GM12892 (cell line): ENCODE measurements at regions not wholly inside any gene's neighbourhood (a gene's known extent, or its start where the extent isn't known, plus 50 kb on each side); places are given as distances from the start of the nearest gene placed in this dataset.
"Not testable (repeated sequence)": the region's sequence is repeated elsewhere in the genome, so short reads cannot be mapped to it uniquely, and the experiment has no call there.

Experiments
- DNase-seq: peaks from one replicate; pipeline ENCODE4 v3.0.0; 2011; ENCODE audit not compliant: insufficient read length
- FAIRE-seq: peaks from 2 replicates; lab custom pipeline; 2011; peaks lifted over from hg19 to GRCh38; lab: Jason Lieb, UNC
- POLR2A ChIP-seq: IDR thresholded peaks from 2 replicates; pipeline ENCODE4 v1.6.1; 2011; ENCODE audit warnings: low read depth, low read length, control low read depth
- POLR2AphosphoS5 ChIP-seq: IDR thresholded peaks from 2 replicates; pipeline ENCODE4 v1.6.1; 2011; ENCODE audit warnings: low read depth, low read length, control low read depth
- TAF1 ChIP-seq: IDR thresholded peaks from 2 replicates; pipeline ENCODE4 v1.6.1; 2011; ENCODE audit warnings: low read depth, mild to moderate bottlenecking, control low read depth, low read length, borderline replicate concordance

GRCh38 chrX:13955975-13956374 is 73.7 kb downstream of the GEMIN8 start:
- DNase-seq (no peak), FAIRE-seq (no peak)
- TF ChIP-seq POLR2A (no peak), TAF1 (no peak), POLR2AphosphoS5 (no peak)

- no peak for TF ChIP-seq POLR2AphosphoS5
- TF ChIP-seq TAF1 = no peak
- no peak for TF ChIP-seq POLR2A
- FAIRE-seq = no peak
- no peak for DNase-seq
Observed at GRCh38 chrX:13955095-13955647, 74.5 kb downstream of the GEMIN8 start.

GRCh38 chrX:13952581-13952980 is 77.1 kb downstream of the GEMIN8 start:
- FAIRE-seq (no peak), DNase-seq (no peak)
- TF ChIP-seq TAF1 (no peak), POLR2AphosphoS5 (no peak), POLR2A (no peak)

GRCh38 chrX:13946223-13946622 is 83.5 kb downstream of the GEMIN8 start:
- FAIRE-seq = not testable (repeated sequence)

GRCh38 chrX:13945787-13946186 is 83.9 kb downstream of the GEMIN8 start:
- not testable (repeated sequence) for DNase-seq, FAIRE-seq

More at GRCh38 chrX:13946223-13946622, 83.5 kb downstream of the GEMIN8 start:
- not testable (repeated sequence) for DNase-seq

- FAIRE-seq = no peak
- DNase-seq = no peak
- TF ChIP-seq POLR2A = no peak
- no peak for TF ChIP-seq POLR2AphosphoS5
- TF ChIP-seq TAF1 = no peak
Observed at GRCh38 chrX:13940671-13941070, 89.0 kb downstream of the GEMIN8 start.

- FAIRE-seq = no peak
- no peak for DNase-seq
- no peak for TF ChIP-seq POLR2AphosphoS5
- TF ChIP-seq TAF1 = no peak
- no peak for TF ChIP-seq POLR2A
Observed at GRCh38 chrX:13939741-13940597, 89.7 kb downstream of the GEMIN8 start.

GRCh38 chrX:13938829-13939530 is 90.7 kb downstream of the GEMIN8 start:
- FAIRE-seq (no peak), DNase-seq (no peak)
- TF ChIP-seq POLR2AphosphoS5 (no peak), TAF1 (no peak), POLR2A (no peak)

GRCh38 chrX:13938051-13938828 is 91.5 kb downstream of the GEMIN8 start:
- TF ChIP-seq TAF1 (no peak), POLR2A (no peak), POLR2AphosphoS5 (no peak)
- FAIRE-seq (no peak), DNase-seq (no peak)

GRCh38 chrX:13937370-13938050 is 92.2 kb downstream of the GEMIN8 start:
- FAIRE-seq (no peak), DNase-seq (no peak)
- TF ChIP-seq POLR2A (no peak), TAF1 (no peak), POLR2AphosphoS5 (no peak)

GRCh38 chrX:13936521-13937225 is 93.0 kb downstream of the GEMIN8 start:
- TF ChIP-seq POLR2A (no peak), POLR2AphosphoS5 (no peak), TAF1 (no peak)
- DNase-seq = no peak
- FAIRE-seq = no peak

GRCh38 chrX:13934731-13935130 is 95.0 kb downstream of the GEMIN8 start:
- DNase-seq (no peak), FAIRE-seq (no peak)
- TF ChIP-seq TAF1 (no peak), POLR2A (no peak), POLR2AphosphoS5 (no peak)
